ENCODE measurements at regions not wholly inside any gene's neighbourhood (a gene's known extent, or its start where the extent isn't known, plus 50 kb on each side); places are given as distances from the start of the nearest gene placed in this dataset.

DNA sequence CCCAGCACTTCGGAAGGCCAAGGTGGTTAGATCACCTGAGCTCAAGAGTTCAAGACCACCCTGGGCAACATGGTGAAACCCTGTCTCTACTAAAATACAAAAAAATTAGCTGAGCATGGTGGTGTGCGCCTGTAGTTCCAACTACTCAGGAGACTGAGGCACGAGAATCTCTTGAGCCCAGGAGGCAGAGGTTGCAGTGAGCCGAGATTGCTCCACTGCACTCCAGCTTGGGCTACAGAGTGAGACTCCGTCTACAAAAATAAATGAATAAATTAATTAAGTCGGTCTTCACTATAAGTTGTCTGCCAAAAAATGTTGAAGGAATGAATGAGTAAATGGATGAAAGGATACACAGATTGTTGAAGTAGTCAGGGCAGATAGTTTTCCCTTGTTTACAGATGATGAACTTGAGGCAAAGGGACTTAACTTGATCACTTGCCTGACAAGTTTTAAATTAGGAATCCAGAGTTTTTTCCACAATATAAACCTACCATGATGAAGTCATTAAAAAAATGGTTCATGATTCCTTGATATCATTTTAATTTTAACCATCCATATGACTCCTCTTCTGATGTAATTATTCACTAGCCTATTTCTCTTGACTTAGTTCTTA lies 130.8 kb downstream of the TLR5 start:
- Histone ChIP-seq H3K9ac (ENCODE audit: control insufficient read depth, extremely low read depth, insufficient read depth, low read length) (no peak overlapping the region), H3K9me1 (ENCODE audit: control insufficient read depth, extremely low read depth, insufficient read depth, low read length) (no peaks in the 10 kb centered on the region), H4K20me1 (ENCODE audit: control insufficient read depth, extremely low read depth, insufficient read depth, low read length) (no peaks in the 10 kb centered on the region), H3K27ac (ENCODE audit: control insufficient read depth, insufficient read depth, low read length) (no peak overlapping the region), H3K4me1 (ENCODE audit: control insufficient read depth, extremely low read depth, insufficient read depth, low read length) (peaks cover 5% of the 10 kb centered on the region), H3K79me2 (ENCODE audit: control insufficient read depth, insufficient read depth, low read length) (no peaks in the 10 kb centered on the region), H3K36me3 (ENCODE audit: control insufficient read depth in 2 of 2, extremely low read depth in 1 of 2, insufficient read depth in 2 of 2, low read length in 2 of 2) (no peaks in the 10 kb centered on the region), H3K4me2 (ENCODE audit: control insufficient read depth, extremely low read depth, insufficient read depth, low read depth, low read length) (no peak overlapping the region), H3K27me3 (ENCODE audit: control insufficient read depth, extremely low read depth, insufficient read depth, low read length) (no peaks in the 10 kb centered on the region), H3K4me3 (ENCODE audit: control insufficient read depth in 2 of 3, extremely low read depth in 1 of 3, insufficient read depth in 2 of 3, low read depth in 1 of 3, low read length in 3 of 3) (no peak overlapping the region), H3K9me3 (ENCODE audit: control insufficient read depth, low read depth, low read length) (no peaks in the 10 kb centered on the region), H2AFZ (ENCODE audit: control insufficient read depth, low read length) (no peak overlapping the region)
- FAIRE-seq (no peak), DNase-seq (ENCODE audit: low read depth, low spot score) (no peak)
- dilution Hi-C loops (cut with MboI; ENCODE audit: extremely low pct_ligation_motif_present, low sequenced_read_pairs): no loop called here
- no peak for TF ChIP-seq EZH2 (IDR thresholded peaks at IDR 0.05; ENCODE audit: low read length)
- TF ChIP-seq, protein P1, sequence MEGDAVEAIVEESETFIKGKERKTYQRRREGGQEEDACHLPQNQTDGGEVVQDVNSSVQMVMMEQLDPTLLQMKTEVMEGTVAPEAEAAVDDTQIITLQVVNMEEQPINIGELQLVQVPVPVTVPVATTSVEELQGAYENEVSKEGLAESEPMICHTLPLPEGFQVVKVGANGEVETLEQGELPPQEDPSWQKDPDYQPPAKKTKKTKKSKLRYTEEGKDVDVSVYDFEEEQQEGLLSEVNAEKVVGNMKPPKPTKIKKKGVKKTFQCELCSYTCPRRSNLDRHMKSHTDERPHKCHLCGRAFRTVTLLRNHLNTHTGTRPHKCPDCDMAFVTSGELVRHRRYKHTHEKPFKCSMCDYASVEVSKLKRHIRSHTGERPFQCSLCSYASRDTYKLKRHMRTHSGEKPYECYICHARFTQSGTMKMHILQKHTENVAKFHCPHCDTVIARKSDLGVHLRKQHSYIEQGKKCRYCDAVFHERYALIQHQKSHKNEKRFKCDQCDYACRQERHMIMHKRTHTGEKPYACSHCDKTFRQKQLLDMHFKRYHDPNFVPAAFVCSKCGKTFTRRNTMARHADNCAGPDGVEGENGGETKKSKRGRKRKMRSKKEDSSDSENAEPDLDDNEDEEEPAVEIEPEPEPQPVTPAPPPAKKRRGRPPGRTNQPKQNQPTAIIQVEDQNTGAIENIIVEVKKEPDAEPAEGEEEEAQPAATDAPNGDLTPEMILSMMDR (optimal IDR thresholded peaks at IDR 0.05 in 1 of 3, IDR thresholded peaks at IDR 0.05 in 1 of 3, conservative IDR thresholded peaks at IDR 0.05 in 1 of 3; ENCODE audit: extremely low read depth in 1 of 3, insufficient read depth in 2 of 3, low read length in 3 of 3): no peak

DNA sequence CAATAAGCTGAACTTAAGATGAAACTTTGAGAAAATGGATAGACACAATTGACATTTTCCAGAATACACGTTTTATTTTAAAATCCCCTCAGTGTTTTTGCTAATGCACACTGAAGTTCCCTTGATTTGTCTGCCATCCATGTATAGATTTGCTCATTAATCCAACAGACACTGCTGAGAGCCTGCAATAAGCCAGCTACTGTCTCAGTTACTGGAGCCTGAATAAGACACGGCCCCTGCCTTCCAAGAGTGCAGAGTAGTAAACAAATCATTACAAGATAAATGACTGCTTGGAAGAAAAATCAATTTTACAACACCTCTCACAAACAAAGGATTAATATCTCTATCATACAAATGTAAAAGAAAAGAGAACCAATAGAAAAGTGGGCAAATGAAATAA lies 130.1 kb downstream of the TLR5 start:
- no peak for FAIRE-seq
- no peak overlapping the region for H3K4me3 ChIP-seq (ENCODE audit: control insufficient read depth in 2 of 3, extremely low read depth in 1 of 3, insufficient read depth in 2 of 3, low read depth in 1 of 3, low read length in 3 of 3)
- no peaks in the 10 kb centered on the region for H3K79me2 ChIP-seq (ENCODE audit: control insufficient read depth, insufficient read depth, low read length)
- no peaks in the 10 kb centered on the region for H3K9me3 ChIP-seq (ENCODE audit: control insufficient read depth, low read depth, low read length)
- no peak overlapping the region for H3K27ac ChIP-seq (ENCODE audit: control insufficient read depth, insufficient read depth, low read length)
- H3K27me3 ChIP-seq (ENCODE audit: control insufficient read depth, extremely low read depth, insufficient read depth, low read length): no peaks in the 10 kb centered on the region
- DNase-seq (ENCODE audit: low read depth, low spot score): no peak
- H3K36me3 ChIP-seq (ENCODE audit: control insufficient read depth in 2 of 2, extremely low read depth in 1 of 2, insufficient read depth in 2 of 2, low read length in 2 of 2): no peaks in the 10 kb centered on the region
- no peaks in the 10 kb centered on the region for H4K20me1 ChIP-seq (ENCODE audit: control insufficient read depth, extremely low read depth, insufficient read depth, low read length)
- dilution Hi-C loops (cut with MboI; ENCODE audit: extremely low pct_ligation_motif_present, low sequenced_read_pairs): no loop called here
- H3K9ac ChIP-seq (ENCODE audit: control insufficient read depth, extremely low read depth, insufficient read depth, low read length): no peak overlapping the region
- no peak overlapping the region for H3K4me2 ChIP-seq (ENCODE audit: control insufficient read depth, extremely low read depth, insufficient read depth, low read depth, low read length)
- H3K4me1 ChIP-seq (ENCODE audit: control insufficient read depth, extremely low read depth, insufficient read depth, low read length): peaks cover 5% of the 10 kb centered on the region
- no peak overlapping the region for H2AFZ ChIP-seq (ENCODE audit: control insufficient read depth, low read length)
- H3K9me1 ChIP-seq (ENCODE audit: control insufficient read depth, extremely low read depth, insufficient read depth, low read length): no peaks in the 10 kb centered on the region
- no peak for TF ChIP-seq EZH2 (IDR thresholded peaks at IDR 0.05; ENCODE audit: low read length)
- TF ChIP-seq, protein P1 (optimal IDR thresholded peaks at IDR 0.05 in 1 of 3, IDR thresholded peaks at IDR 0.05 in 1 of 3, conservative IDR thresholded peaks at IDR 0.05 in 1 of 3; ENCODE audit: extremely low read depth in 1 of 3, insufficient read depth in 2 of 3, low read length in 3 of 3): no peak

Measured in keratinocyte (primary cell).